Glutamatergic neuron (in vitro differentiated cells): ENCODE measurements at regions not wholly inside any gene's neighbourhood (a gene's known extent, or its start where the extent isn't known, plus 50 kb on each side); places are given as distances from the start of the nearest gene placed in this dataset.

Source experiments
- DNase-seq: peaks from one replicate; pipeline ENCODE4 v3.0.0; 2022
- H3K27ac Mint-ChIP-seq: one replicate; pipeline ENCODE4 v1.8.0; 2020; ENCODE audit warnings: mild to moderate bottlenecking, mixed read lengths, inconsistent platforms; ENCODE audit not compliant: unreplicated experiment
- H3K27me3 Mint-ChIP-seq: one replicate; pipeline ENCODE4 v1.8.0; 2020; ENCODE audit warnings: mild to moderate bottlenecking, moderate library complexity, mixed read lengths, inconsistent platforms; ENCODE audit not compliant: unreplicated experiment
- H3K36me3 Mint-ChIP-seq: one replicate; pipeline ENCODE4 v1.8.0; 2020; ENCODE audit warnings: mild to moderate bottlenecking, mixed read lengths, inconsistent platforms; ENCODE audit not compliant: unreplicated experiment
- H3K4me1 Mint-ChIP-seq: one replicate; pipeline ENCODE4 v1.8.0; 2020; ENCODE audit warnings: mild to moderate bottlenecking, low read depth, mixed read lengths, inconsistent platforms; ENCODE audit not compliant: unreplicated experiment
- H3K4me3 Mint-ChIP-seq: one replicate; pipeline ENCODE4 v1.8.0; 2020; ENCODE audit warnings: mild to moderate bottlenecking, mixed read lengths, inconsistent platforms; ENCODE audit not compliant: unreplicated experiment
- H3K9me3 Mint-ChIP-seq: one replicate; pipeline ENCODE4 v1.8.0; 2020; ENCODE audit warnings: mild to moderate bottlenecking, moderate library complexity, mixed read lengths, inconsistent platforms; ENCODE audit not compliant: unreplicated experiment
- TF ChIP-seq, protein P1 (sequence below): fragments of 200-600 bp; sonication (generic); IDR thresholded peaks from one replicate; pipeline ENCODE4 v1.5.0; 2021; ENCODE audit not compliant: partially characterized antibody, unreplicated experiment

GRCh38 chr22:27186643-27187042 lies 529.3 kb downstream of the MIAT start:
- Mint-ChIP-seq H3K9me3 (no peaks in the 10 kb centered on the region), H3K36me3 (peaks cover 11% of the 10 kb centered on the region), H3K4me1 (peaks cover 6% of the 10 kb centered on the region), H3K4me3 (no peak overlapping the region), H3K27ac (no peak overlapping the region), H3K27me3 (peaks cover 2% of the 10 kb centered on the region)
- TF ChIP-seq, protein P1, sequence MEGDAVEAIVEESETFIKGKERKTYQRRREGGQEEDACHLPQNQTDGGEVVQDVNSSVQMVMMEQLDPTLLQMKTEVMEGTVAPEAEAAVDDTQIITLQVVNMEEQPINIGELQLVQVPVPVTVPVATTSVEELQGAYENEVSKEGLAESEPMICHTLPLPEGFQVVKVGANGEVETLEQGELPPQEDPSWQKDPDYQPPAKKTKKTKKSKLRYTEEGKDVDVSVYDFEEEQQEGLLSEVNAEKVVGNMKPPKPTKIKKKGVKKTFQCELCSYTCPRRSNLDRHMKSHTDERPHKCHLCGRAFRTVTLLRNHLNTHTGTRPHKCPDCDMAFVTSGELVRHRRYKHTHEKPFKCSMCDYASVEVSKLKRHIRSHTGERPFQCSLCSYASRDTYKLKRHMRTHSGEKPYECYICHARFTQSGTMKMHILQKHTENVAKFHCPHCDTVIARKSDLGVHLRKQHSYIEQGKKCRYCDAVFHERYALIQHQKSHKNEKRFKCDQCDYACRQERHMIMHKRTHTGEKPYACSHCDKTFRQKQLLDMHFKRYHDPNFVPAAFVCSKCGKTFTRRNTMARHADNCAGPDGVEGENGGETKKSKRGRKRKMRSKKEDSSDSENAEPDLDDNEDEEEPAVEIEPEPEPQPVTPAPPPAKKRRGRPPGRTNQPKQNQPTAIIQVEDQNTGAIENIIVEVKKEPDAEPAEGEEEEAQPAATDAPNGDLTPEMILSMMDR = no peak
- no peak for DNase-seq

DNA sequence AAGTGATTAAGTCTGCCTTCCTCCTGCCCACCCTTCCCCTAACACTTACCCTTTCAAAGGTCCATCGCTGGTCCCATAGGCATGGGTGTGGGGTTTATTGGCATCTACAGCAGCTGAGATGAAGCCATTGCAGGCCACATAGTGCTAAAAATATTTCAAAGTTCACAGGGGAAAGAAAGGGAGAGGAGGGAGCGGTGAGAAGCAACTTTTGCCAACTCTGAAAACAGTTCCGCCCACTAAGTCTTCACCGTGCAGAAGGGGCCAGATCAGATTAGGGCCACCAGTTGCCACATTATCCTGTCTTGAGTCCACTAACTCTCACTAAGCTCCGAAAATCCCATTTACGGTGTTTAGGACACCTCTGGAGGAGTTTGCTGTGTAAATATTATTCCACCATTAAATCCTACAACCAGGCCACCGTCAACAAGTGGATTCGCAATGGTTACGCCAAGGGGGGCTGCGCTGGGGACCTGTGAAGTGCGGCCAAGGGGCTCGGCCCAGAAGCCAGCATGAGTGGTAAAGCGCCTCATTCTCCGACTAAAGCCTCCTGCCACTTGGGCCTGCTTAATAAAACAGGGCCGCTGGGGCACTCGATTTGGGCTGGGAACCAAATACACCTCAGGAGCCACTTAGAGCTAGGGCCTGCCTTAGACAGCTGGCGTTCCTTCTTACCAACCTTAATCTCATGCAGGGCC lies 534.9 kb downstream of the MIAT start:
- Mint-ChIP-seq H3K4me1 (no peaks in the 10 kb centered on the region), H3K9me3 (no peaks in the 10 kb centered on the region), H3K36me3 (peaks cover 16% of the 10 kb centered on the region), H3K27ac (no peak overlapping the region), H3K27me3 (peaks cover 4% of the 10 kb centered on the region), H3K4me3 (no peak overlapping the region)
- TF ChIP-seq, protein P1 = no peak
- no peak for DNase-seq

- Mint-ChIP-seq H3K27me3 (peaks cover 4% of the 10 kb centered on the region), H3K27ac (no peak overlapping the region), H3K36me3 (peaks cover 21% of the 10 kb centered on the region), H3K9me3 (no peaks in the 10 kb centered on the region), H3K4me3 (no peak overlapping the region), H3K4me1 (no peaks in the 10 kb centered on the region)
- TF ChIP-seq, protein P1 = no peak
- no peak for DNase-seq
These were observed 535.8 kb downstream of the MIAT start for GRCh38 chr22:27193215-27193614.

DNA sequence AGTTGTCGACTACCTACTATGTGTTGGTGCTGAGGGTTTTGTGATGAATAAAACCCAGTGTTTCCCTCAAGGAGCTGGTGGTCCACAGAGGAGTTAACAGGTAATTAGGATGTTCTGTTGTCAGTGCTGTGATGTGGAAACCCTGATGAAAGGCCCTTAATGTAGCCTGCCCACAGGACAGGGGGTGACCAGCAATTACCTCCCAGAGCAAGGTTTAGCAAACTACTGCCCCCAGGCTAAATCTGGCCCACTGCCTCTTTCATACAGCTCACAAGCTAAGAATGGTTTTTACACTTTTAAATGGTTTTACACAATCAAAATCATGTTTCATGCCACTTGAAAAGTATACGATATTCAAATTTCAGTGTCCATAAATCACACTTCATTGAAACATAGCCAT lies 536.2 kb downstream of the MIAT start:
- TF ChIP-seq, protein P1 = no peak
- no peak overlapping the region for H3K27ac Mint-ChIP-seq

DNA sequence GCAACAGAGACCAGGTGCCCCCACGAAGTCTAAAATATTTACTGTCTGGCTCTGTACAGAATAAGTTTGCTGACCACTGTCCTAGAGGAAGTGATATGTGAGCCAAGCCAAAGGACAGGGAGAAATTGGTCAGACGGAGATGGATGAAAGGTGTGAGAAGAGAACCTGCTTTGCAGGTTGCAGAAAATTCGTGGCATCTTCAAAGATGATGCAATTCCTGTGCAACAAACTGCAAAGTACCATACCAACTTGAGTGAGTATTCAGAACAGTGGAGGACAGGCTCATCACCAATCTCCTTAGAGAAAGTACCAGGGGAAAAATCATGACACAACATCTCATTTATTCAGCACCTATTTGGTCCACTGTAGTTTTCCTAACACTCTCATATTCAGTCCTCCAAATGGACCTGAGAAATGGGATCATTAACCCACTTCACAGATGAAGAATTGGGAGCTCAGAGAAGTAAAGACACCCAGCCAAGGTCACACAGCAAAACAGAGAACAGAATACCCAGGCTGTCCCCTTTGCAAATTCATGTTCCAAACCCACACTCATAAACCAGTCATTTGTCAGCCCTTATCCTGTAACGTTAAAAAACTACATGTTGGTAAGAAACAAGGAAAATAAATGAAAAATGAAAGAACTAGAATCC lies 536.8 kb downstream of the MIAT start:
- Mint-ChIP-seq H3K4me3 (no peak overlapping the region), H3K9me3 (no peaks in the 10 kb centered on the region), H3K27ac (no peak overlapping the region), H3K4me1 (no peaks in the 10 kb centered on the region), H3K27me3 (peaks cover 4% of the 10 kb centered on the region), H3K36me3 (peaks cover 24% of the 10 kb centered on the region)
- DNase-seq = no peak
- TF ChIP-seq, protein P1 = no peak

More for the DNA sequence above, 536.2 kb downstream of the MIAT start:
- Mint-ChIP-seq H3K36me3 (peaks cover 24% of the 10 kb centered on the region), H3K4me1 (no peaks in the 10 kb centered on the region), H3K9me3 (no peaks in the 10 kb centered on the region), H3K27me3 (peaks cover 4% of the 10 kb centered on the region), H3K4me3 (no peak overlapping the region)
- no peak for DNase-seq
